ENCODE measurements at regions not wholly inside any gene's neighbourhood (a gene's known extent, or its start where the extent isn't known, plus 50 kb on each side); places are given as distances from the start of the nearest gene placed in this dataset.
"Not testable (repeated sequence)": the region's sequence is repeated elsewhere in the genome, so short reads cannot be mapped to it uniquely, and the experiment has no call there.

DNA sequence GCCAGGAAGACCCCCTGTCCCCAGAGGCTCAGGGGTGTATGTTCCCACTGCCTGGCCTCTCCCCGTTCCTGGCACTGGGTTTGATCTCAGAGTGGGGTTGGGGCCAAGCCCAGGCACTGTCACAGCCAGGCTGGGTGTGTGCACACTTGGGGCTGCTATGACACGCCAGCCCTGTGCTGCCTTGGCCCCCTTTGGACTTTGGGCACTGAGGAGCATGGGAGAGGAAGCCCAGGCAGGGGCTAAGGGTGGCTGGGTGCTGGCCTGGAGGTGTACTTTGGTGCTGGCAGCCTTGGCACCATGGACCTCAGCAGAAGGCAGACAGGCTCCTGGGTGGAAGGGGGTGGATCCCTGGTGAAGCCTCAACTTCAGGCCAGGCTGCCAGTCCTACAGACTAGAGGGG, 223.6 kb upstream of the ISL1 start (continued):
- TF ChIP-seq, protein P1, sequence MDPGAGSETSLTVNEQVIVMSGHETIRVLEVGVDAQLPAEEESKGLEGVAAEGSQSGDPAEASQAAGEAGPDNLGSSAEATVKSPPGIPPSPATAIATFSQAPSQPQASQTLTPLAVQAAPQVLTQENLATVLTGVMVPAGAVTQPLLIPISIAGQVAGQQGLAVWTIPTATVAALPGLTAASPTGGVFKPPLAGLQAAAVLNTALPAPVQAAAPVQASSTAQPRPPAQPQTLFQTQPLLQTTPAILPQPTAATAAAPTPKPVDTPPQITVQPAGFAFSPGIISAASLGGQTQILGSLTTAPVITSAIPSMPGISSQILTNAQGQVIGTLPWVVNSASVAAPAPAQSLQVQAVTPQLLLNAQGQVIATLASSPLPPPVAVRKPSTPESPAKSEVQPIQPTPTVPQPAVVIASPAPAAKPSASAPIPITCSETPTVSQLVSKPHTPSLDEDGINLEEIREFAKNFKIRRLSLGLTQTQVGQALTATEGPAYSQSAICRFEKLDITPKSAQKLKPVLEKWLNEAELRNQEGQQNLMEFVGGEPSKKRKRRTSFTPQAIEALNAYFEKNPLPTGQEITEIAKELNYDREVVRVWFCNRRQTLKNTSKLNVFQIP (CRISPR knock-in tag; IDR thresholded peaks at IDR 0.05; ENCODE audit: borderline replicate concordance, low read depth) = no peak
- TF ChIP-seq TOX (CRISPR knock-in tag; IDR thresholded peaks at IDR 0.05; ENCODE audit: borderline replicate concordance) (no peak), SNAI2 (CRISPR knock-in tag; IDR thresholded peaks at IDR 0.05) (no peak), CSDC2 (CRISPR knock-in tag; IDR thresholded peaks at IDR 0.05) (no peak), OSR1 (CRISPR knock-in tag; IDR thresholded peaks at IDR 0.05) (no peak), ZNF565 (CRISPR knock-in tag; conservative IDR thresholded peaks at IDR 0.05; ENCODE audit: low read depth) (no peak)

DNA sequence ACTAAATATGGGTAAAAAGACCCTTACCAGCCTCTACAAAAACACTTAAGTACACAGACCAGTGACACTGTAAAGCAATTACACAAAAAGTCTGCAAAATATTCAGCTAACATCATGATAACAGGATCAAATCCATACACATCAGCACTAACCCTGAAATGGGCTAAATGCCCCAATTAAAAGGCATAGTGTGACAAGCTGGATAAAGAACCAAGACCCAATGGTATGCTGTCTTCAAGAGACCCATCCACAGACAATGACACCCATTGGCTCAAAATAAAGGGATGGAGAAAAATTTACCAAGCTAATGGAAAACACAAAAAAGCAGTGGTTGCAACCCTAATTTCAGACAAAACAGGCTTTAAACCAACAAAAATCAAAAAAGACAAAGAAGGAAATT, 221.0 kb upstream of the ISL1 start:
- ATAC-seq = no peak
- TF ChIP-seq SNAI2 (CRISPR knock-in tag; IDR thresholded peaks at IDR 0.05) (no peak), ZFP30 (CRISPR knock-in tag; IDR thresholded peaks at IDR 0.05) (no peak), ZNF8 (CRISPR knock-in tag; IDR thresholded peaks at IDR 0.05) (no peak), CSDC2 (CRISPR knock-in tag; IDR thresholded peaks at IDR 0.05) (no peak), ZFP3 (CRISPR knock-in tag; IDR thresholded peaks at IDR 0.05) (no peak), PPARA (CRISPR knock-in tag; IDR thresholded peaks at IDR 0.05; ENCODE audit: borderline replicate concordance) (no peak), TCF4 (CRISPR knock-in tag; IDR thresholded peaks at IDR 0.05; ENCODE audit: borderline replicate concordance) (no peak), ZNF565 (CRISPR knock-in tag; conservative IDR thresholded peaks at IDR 0.05; ENCODE audit: low read depth) (no peak)
- TF ChIP-seq, protein P2, sequence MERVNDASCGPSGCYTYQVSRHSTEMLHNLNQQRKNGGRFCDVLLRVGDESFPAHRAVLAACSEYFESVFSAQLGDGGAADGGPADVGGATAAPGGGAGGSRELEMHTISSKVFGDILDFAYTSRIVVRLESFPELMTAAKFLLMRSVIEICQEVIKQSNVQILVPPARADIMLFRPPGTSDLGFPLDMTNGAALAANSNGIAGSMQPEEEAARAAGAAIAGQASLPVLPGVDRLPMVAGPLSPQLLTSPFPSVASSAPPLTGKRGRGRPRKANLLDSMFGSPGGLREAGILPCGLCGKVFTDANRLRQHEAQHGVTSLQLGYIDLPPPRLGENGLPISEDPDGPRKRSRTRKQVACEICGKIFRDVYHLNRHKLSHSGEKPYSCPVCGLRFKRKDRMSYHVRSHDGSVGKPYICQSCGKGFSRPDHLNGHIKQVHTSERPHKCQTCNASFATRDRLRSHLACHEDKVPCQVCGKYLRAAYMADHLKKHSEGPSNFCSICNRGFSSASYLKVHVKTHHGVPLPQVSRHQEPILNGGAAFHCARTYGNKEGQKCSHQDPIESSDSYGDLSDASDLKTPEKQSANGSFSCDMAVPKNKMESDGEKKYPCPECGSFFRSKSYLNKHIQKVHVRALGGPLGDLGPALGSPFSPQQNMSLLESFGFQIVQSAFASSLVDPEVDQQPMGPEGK (CRISPR knock-in tag; IDR thresholded peaks at IDR 0.05; ENCODE audit: borderline replicate concordance) = no peak

DNA sequence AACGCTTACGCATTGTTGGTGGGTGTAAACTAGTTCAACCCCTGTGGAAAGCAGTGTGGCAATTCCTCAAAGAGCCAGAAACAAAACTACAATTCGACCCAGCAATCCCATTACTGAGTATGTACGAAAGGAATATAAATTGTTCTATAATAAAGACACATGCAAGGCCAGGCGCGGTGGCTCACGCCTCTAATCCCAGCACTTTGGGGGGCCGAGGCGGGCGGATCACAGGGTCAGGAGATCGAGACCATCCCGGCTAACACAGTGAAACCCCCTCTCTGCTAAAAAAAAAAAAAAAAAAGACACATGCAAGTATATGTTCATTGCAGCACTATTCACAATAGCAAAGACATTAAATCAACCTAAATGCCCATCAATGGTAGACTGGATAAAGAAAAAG, 217.6 kb upstream of the ISL1 start:
- not testable (repeated sequence) for ATAC-seq

DNA sequence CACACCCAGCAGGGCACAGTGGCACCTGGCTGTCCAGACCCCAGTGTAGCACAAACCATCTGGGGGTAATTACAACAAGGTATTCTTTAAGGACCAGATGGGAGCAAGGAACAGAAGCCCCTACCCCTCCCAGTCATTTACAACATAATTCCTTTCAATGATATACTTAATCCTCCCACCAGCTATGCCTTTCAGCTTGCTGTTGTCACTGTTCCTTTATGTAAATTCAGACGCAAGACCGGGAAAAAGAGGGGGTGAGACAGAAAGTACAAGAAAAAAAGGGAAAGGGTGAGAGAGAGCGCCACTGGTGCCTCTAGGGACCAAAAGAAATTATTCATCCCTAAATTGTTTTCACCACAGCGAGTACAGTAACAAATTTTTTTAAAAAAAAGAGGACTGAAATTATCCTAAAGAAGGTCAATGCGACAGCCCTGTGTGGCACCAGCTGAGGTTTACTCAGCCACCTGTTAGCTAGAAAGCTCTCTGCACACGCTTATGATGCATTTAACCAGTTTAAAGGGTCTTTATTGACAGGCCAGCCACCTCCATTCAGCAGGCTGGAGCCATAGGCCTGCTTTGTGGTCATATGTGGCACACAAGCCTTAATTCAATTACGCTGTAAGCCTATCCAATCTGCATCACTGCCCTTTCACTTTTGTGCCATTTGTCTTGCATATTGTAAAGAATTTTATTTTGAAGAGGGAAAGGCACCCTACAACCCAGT, 210.2 kb upstream of the ISL1 start:
- no peak for TF ChIP-seq GLIS3 (CRISPR knock-in tag; IDR thresholded peaks at IDR 0.05)
- no peak for TF ChIP-seq ESRRG (CRISPR knock-in tag; IDR thresholded peaks at IDR 0.05)
- TF ChIP-seq, protein P2 (CRISPR knock-in tag; IDR thresholded peaks at IDR 0.05; ENCODE audit: borderline replicate concordance) = no peak
- no peak for TF ChIP-seq RARB (CRISPR knock-in tag; IDR thresholded peaks at IDR 0.05)
- TF ChIP-seq, protein P3, sequence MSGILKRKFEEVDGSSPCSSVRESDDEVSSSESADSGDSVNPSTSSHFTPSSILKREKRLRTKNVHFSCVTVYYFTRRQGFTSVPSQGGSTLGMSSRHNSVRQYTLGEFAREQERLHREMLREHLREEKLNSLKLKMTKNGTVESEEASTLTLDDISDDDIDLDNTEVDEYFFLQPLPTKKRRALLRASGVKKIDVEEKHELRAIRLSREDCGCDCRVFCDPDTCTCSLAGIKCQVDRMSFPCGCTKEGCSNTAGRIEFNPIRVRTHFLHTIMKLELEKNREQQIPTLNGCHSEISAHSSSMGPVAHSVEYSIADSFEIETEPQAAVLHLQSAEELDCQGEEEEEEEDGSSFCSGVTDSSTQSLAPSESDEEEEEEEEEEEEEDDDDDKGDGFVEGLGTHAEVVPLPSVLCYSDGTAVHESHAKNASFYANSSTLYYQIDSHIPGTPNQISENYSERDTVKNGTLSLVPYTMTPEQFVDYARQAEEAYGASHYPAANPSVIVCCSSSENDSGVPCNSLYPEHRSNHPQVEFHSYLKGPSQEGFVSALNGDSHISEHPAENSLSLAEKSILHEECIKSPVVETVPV (CRISPR knock-in tag; IDR thresholded peaks at IDR 0.05) = no peak
- TF ChIP-seq, protein P1 (CRISPR knock-in tag; IDR thresholded peaks at IDR 0.05; ENCODE audit: borderline replicate concordance, low read depth) = no peak
- TF ChIP-seq, protein P4, sequence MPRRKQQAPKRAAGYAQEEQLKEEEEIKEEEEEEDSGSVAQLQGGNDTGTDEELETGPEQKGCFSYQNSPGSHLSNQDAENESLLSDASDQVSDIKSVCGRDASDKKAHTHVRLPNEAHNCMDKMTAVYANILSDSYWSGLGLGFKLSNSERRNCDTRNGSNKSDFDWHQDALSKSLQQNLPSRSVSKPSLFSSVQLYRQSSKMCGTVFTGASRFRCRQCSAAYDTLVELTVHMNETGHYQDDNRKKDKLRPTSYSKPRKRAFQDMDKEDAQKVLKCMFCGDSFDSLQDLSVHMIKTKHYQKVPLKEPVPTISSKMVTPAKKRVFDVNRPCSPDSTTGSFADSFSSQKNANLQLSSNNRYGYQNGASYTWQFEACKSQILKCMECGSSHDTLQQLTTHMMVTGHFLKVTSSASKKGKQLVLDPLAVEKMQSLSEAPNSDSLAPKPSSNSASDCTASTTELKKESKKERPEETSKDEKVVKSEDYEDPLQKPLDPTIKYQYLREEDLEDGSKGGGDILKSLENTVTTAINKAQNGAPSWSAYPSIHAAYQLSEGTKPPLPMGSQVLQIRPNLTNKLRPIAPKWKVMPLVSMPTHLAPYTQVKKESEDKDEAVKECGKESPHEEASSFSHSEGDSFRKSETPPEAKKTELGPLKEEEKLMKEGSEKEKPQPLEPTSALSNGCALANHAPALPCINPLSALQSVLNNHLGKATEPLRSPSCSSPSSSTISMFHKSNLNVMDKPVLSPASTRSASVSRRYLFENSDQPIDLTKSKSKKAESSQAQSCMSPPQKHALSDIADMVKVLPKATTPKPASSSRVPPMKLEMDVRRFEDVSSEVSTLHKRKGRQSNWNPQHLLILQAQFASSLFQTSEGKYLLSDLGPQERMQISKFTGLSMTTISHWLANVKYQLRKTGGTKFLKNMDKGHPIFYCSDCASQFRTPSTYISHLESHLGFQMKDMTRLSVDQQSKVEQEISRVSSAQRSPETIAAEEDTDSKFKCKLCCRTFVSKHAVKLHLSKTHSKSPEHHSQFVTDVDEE (CRISPR knock-in tag; IDR thresholded peaks at IDR 0.05) = no peak
- no peak for TF ChIP-seq ARNTL (CRISPR knock-in tag; IDR thresholded peaks at IDR 0.05; ENCODE audit: borderline replicate concordance, low read depth)
- no peak for TF ChIP-seq OSR1 (CRISPR knock-in tag; IDR thresholded peaks at IDR 0.05)
- TF ChIP-seq PPARA (CRISPR knock-in tag; IDR thresholded peaks at IDR 0.05; ENCODE audit: borderline replicate concordance) = no peak
- TF ChIP-seq ZNF70 (CRISPR knock-in tag; IDR thresholded peaks at IDR 0.05) = no peak
- TF ChIP-seq SNAI2 (CRISPR knock-in tag; IDR thresholded peaks at IDR 0.05) = no peak
- TF ChIP-seq ZFP3 (CRISPR knock-in tag; IDR thresholded peaks at IDR 0.05) = no peak
- no peak for ATAC-seq

Data from SK-N-SH treated with all-trans-retinoic acid at 6 μM for 48 hours (cell line).